ENCODE measurements at regions not wholly inside any gene's neighbourhood (a gene's known extent, or its start where the extent isn't known, plus 50 kb on each side); places are given as distances from the start of the nearest gene placed in this dataset.
A peak's percentile ranks its signal among the peaks of the same experiment; 100 is the strongest.

DNA sequence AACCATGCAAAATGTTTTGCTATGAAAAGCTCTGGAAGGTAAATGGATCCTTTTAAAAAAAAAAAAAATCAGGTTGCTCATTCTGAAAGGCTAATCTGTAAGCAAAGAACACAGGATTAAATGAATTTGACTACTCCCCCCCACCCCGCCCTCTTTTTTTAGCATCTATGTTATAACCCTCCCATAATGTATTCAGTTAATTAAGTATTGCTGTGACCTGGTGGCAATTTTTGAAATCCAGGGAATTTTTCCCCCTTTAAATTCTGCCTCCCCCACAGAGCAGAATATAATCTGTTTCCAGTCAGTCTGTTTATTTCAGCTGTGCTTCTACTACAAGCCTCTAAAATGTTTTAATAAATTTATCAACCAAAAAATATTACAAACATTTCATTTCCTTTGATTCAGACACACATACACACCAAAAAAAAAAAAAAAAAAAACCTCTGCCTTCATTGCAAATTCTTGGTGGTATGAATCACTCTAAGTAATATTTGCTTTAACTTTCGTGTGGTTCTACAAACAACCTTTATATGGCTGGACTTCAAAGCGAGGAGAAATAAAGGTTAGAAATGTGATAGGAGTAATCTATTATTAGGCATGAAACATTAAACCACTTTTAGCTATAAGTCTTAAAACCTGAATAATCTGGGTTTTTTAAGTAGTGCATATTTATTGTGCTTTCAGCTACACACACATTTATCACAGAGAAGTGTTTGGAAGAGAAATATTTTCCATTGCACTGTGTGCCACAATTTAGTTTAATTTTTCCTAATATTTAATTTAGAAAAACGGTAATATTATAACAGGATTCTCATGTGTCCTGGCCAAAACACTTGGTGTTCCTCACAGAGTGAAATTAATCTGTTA lies 64.4 kb upstream of the ARID5B start:
- H3K4me3 ChIP-seq (ENCODE audit: low read length, poor library complexity, severe bottlenecking), result peak overlapping the region; percentile 53
- peak overlapping the region; percentile 50 for H3K9ac ChIP-seq (ENCODE audit: low read depth, low read length, poor library complexity, severe bottlenecking)
- no peaks in the 10 kb centered on the region for H3K9me3 ChIP-seq (ENCODE audit: insufficient read depth, low read depth, low read length)
- no peaks in the 10 kb centered on the region for H3K79me2 ChIP-seq (ENCODE audit: insufficient read depth, low read length)
- peaks cover 56% of the 10 kb centered on the region for H3K4me1 ChIP-seq (ENCODE audit: insufficient read depth, low read length, poor library complexity, severe bottlenecking)
- H3K9me2 ChIP-seq (replicated peaks; ENCODE audit: low read depth, low read length), result no peaks in the 10 kb centered on the region
- peak overlapping the region; percentile 68 for H3K4me2 ChIP-seq (ENCODE audit: low read depth, low read length, poor library complexity, severe bottlenecking)
- H3K27me3 ChIP-seq (ENCODE audit: insufficient read depth, low read length, poor library complexity, severe bottlenecking), result no peaks in the 10 kb centered on the region
- no peaks in the 10 kb centered on the region for H3K36me3 ChIP-seq (ENCODE audit: insufficient read depth, low read length)
- 0 out of 2 replicates have a peak, but pooled peaks cover 7% of the 10 kb centered on the region for H3F3A ChIP-seq (ENCODE audit: low read depth)
- no peak for TF ChIP-seq EZH2phosphoT487 (IDR thresholded peaks at IDR 0.05; ENCODE audit: borderline replicate concordance)
- TF ChIP-seq, protein P1, sequence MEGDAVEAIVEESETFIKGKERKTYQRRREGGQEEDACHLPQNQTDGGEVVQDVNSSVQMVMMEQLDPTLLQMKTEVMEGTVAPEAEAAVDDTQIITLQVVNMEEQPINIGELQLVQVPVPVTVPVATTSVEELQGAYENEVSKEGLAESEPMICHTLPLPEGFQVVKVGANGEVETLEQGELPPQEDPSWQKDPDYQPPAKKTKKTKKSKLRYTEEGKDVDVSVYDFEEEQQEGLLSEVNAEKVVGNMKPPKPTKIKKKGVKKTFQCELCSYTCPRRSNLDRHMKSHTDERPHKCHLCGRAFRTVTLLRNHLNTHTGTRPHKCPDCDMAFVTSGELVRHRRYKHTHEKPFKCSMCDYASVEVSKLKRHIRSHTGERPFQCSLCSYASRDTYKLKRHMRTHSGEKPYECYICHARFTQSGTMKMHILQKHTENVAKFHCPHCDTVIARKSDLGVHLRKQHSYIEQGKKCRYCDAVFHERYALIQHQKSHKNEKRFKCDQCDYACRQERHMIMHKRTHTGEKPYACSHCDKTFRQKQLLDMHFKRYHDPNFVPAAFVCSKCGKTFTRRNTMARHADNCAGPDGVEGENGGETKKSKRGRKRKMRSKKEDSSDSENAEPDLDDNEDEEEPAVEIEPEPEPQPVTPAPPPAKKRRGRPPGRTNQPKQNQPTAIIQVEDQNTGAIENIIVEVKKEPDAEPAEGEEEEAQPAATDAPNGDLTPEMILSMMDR (conservative IDR thresholded peaks at IDR 0.05; ENCODE audit: low read length), result no peak
- H2AFZ ChIP-seq (ENCODE audit: low read length), result no peak overlapping the region
- H4K20me1 ChIP-seq (ENCODE audit: insufficient read depth, low read length, poor library complexity, severe bottlenecking), result no peaks in the 10 kb centered on the region

DNA sequence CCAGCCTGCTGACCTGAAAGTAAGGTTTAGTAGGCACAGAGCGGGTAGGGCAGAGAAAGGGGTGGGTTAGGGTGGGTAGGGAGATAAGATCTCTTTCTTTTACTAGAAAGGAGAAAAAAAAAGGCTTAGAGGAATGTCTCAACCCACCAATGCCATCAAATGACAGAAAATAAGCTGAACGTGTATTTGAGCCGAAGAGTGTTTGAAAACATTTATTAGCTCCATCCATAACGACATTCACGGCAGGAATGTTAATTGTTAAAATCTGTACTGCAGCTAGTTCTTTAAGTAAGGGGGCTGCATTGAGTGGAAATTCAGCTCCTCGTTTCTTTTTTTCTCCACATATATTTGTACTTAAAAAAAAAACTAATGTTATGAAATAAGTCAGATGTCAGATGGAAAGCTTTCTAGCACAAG lies 63.7 kb upstream of the ARID5B start:
- H3K27me3 ChIP-seq (ENCODE audit: insufficient read depth, low read length, poor library complexity, severe bottlenecking), result no peaks in the 10 kb centered on the region
- no peak overlapping the region for H2AFZ ChIP-seq (ENCODE audit: low read length)
- H3K9me3 ChIP-seq (ENCODE audit: insufficient read depth, low read depth, low read length), result no peaks in the 10 kb centered on the region
- peak overlapping the region; percentile 68 for H3K4me2 ChIP-seq (ENCODE audit: low read depth, low read length, poor library complexity, severe bottlenecking)
- peaks cover 56% of the 10 kb centered on the region for H3K4me1 ChIP-seq (ENCODE audit: insufficient read depth, low read length, poor library complexity, severe bottlenecking)
- H3K9me2 ChIP-seq (replicated peaks; ENCODE audit: low read depth, low read length), result no peaks in the 10 kb centered on the region
- no peaks in the 10 kb centered on the region for H3K79me2 ChIP-seq (ENCODE audit: insufficient read depth, low read length)
- TF ChIP-seq EZH2phosphoT487 (IDR thresholded peaks at IDR 0.05; ENCODE audit: borderline replicate concordance), result no peak
- TF ChIP-seq, protein P1 (conservative IDR thresholded peaks at IDR 0.05; ENCODE audit: low read length), result no peak
- 0 out of 2 replicates have a peak, but pooled peaks cover 4% of the 10 kb centered on the region for H3F3A ChIP-seq (ENCODE audit: low read depth)
- peak overlapping the region; percentile 50 for H3K9ac ChIP-seq (ENCODE audit: low read depth, low read length, poor library complexity, severe bottlenecking)
- H3K4me3 ChIP-seq (ENCODE audit: low read length, poor library complexity, severe bottlenecking), result peak overlapping the region; percentile 53
- H4K20me1 ChIP-seq (ENCODE audit: insufficient read depth, low read length, poor library complexity, severe bottlenecking), result no peaks in the 10 kb centered on the region
- H3K36me3 ChIP-seq (ENCODE audit: insufficient read depth, low read length), result no peaks in the 10 kb centered on the region

DNA sequence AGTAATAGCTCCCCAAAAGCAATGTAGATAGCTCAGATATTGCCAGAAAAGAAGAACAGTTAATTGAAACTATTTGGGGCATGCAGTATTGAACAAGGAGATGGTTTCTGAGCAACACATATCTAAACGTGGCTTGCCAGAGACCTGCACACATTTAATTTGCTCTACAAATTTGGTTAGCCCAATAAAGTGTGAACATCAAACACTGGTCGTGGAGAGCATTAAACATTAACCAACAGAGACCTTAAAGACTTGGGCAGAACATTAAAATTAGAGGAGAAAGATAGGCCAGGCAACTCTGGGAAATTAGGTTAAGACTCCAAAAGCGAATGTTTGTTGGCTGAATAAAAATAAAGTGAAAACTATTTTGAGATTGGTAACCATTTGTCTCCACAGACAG lies 61.6 kb upstream of the ARID5B start:
- Histone ChIP-seq H3K9me3 (ENCODE audit: insufficient read depth, low read depth, low read length) (no peaks in the 10 kb centered on the region), H3F3A (ENCODE audit: low read depth) (0 out of 2 replicates have a peak, but pooled peaks cover 4% of the 10 kb centered on the region), H3K4me3 (ENCODE audit: low read length, poor library complexity, severe bottlenecking) (no peak overlapping the region), H3K36me3 (ENCODE audit: insufficient read depth, low read length) (no peaks in the 10 kb centered on the region), H3K79me2 (ENCODE audit: insufficient read depth, low read length) (no peaks in the 10 kb centered on the region), H3K27me3 (ENCODE audit: insufficient read depth, low read length, poor library complexity, severe bottlenecking) (no peaks in the 10 kb centered on the region), H2AFZ (ENCODE audit: low read length) (peak overlapping the region; percentile 34; the same call in 1 of the 2 replicates), H3K4me1 (ENCODE audit: insufficient read depth, low read length, poor library complexity, severe bottlenecking) (peaks cover 62% of the 10 kb centered on the region), H4K20me1 (ENCODE audit: insufficient read depth, low read length, poor library complexity, severe bottlenecking) (no peaks in the 10 kb centered on the region), H3K4me2 (ENCODE audit: low read depth, low read length, poor library complexity, severe bottlenecking) (no peak overlapping the region), H3K9me2 (replicated peaks; ENCODE audit: low read depth, low read length) (no peaks in the 10 kb centered on the region), H3K9ac (ENCODE audit: low read depth, low read length, poor library complexity, severe bottlenecking) (no peak overlapping the region)
- TF ChIP-seq, protein P1 (conservative IDR thresholded peaks at IDR 0.05; ENCODE audit: low read length), result no peak
- no peak for TF ChIP-seq EZH2phosphoT487 (IDR thresholded peaks at IDR 0.05; ENCODE audit: borderline replicate concordance)
